IMR-90 (cell line): ENCODE measurements at regions not wholly inside any gene's neighbourhood (a gene's known extent, or its start where the extent isn't known, plus 50 kb on each side); places are given as distances from the start of the nearest gene placed in this dataset.

Experiments used
- ATAC-seq: fragments of 200-7000 bp; cut with Tn5 transposase; 2 replicates; pipeline ENCODE4 v1.9.1; 2020; ENCODE audit warnings: low read depth, mild to moderate bottlenecking, moderate library complexity
- BruUV-seq: library from RNA; stranded (reverse); fragments of 400-500 nt; replicated peaks from 2 replicates; lab custom pipeline; 2021; lab: Mats Ljungman, UMichigan
- CTCF ChIA-PET: fragments of 300-600 bp; formaldehyde crosslinking; extraction: SDS; loops from one replicate; lab custom pipeline; 2021; ENCODE audit warnings: antibody characterized with exemption; lab: Yijun Ruan, JAX
- POLR2A ChIA-PET: fragments of 300-600 bp; sonication (Branson Sonifier 250); formaldehyde crosslinking; loops from one replicate; lab custom pipeline; 2022; ENCODE audit warnings: antibody characterized with exemption; ENCODE audit not compliant: unreplicated experiment; lab: Charles Lee
- DNase-seq: peaks from one replicate; pipeline ENCODE4 v3.0.0; 2013
- H2AFZ ChIP-seq: replicated peaks from 2 replicates; pipeline ENCODE3; 2013; ENCODE audit warnings: low read length, mild to moderate bottlenecking; ENCODE audit not compliant: poor library complexity
- H2AK5ac ChIP-seq: 2 replicates; pipeline ENCODE4 v1.6.1; 2013; ENCODE audit warnings: low read depth, low read length, inconsistent platforms
- H2AK9ac ChIP-seq: replicated peaks from 2 replicates; pipeline ENCODE3; 2013; ENCODE audit warnings: mild to moderate bottlenecking, low read depth, low read length, moderate library complexity; ENCODE audit not compliant: poor library complexity
- H2BK120ac ChIP-seq: 2 replicates; pipeline ENCODE4 v1.6.1; 2013; ENCODE audit warnings: low read depth, low read length, inconsistent platforms
- H2BK15ac ChIP-seq: 3 replicates; pipeline ENCODE4 v1.6.1; 2013; ENCODE audit warnings: low read depth, low read length, inconsistent platforms
- H2BK20ac ChIP-seq: 2 replicates; pipeline ENCODE4 v1.6.1; 2013; ENCODE audit warnings: low read depth, mild to moderate bottlenecking, inconsistent platforms, low read length, moderate library complexity
- H2BK5ac ChIP-seq: 2 replicates; pipeline ENCODE4 v1.6.1; 2013; ENCODE audit warnings: mild to moderate bottlenecking, low read depth, low read length, inconsistent platforms; ENCODE audit not compliant: poor library complexity, severe bottlenecking
- H3K14ac ChIP-seq: replicated peaks from 2 replicates; pipeline ENCODE4 v1.6.1; 2013; ENCODE audit warnings: low read depth, low read length, inconsistent platforms
- H3K18ac ChIP-seq: 2 replicates; pipeline ENCODE4 v1.6.1; 2013; ENCODE audit warnings: low read depth, low read length, control low read depth
- H3K23ac ChIP-seq: 2 replicates; pipeline ENCODE4 v1.6.1; 2013; ENCODE audit warnings: low read depth, low read length, inconsistent platforms
- H3K27ac ChIP-seq: 2 replicates; pipeline ENCODE4 v1.5.1; 2013; ENCODE audit warnings: mild to moderate bottlenecking, control low read depth, low read length; ENCODE audit not compliant: insufficient read depth
- H3K27me3 ChIP-seq: 2 replicates; pipeline ENCODE4 v1.6.1; 2013; ENCODE audit warnings: low read length; ENCODE audit not compliant: control insufficient read depth, insufficient read depth
- H3K36me3 ChIP-seq: 2 replicates; pipeline ENCODE4 v1.6.1; 2013; ENCODE audit warnings: low read length, mixed read lengths; ENCODE audit not compliant: control insufficient read depth, insufficient read depth
- H3K4ac ChIP-seq: 2 replicates; pipeline ENCODE4 v1.6.1; 2013; ENCODE audit warnings: low read depth, low read length, inconsistent platforms
- H3K4me1 ChIP-seq: 2 replicates; pipeline ENCODE4 v1.6.1; 2013; ENCODE audit warnings: low read length, mixed read lengths; ENCODE audit not compliant: control insufficient read depth, insufficient read depth
- H3K4me2 ChIP-seq: 2 replicates; pipeline ENCODE4 v1.6.1; 2013; ENCODE audit warnings: low read depth, mild to moderate bottlenecking, control low read depth, low read length, moderate library complexity
- H3K4me3 ChIP-seq: 2 replicates; pipeline ENCODE4 v1.5.1; 2013; ENCODE audit warnings: low read depth, mild to moderate bottlenecking, control low read depth, low read length, moderate library complexity; ENCODE audit not compliant: insufficient read depth
- H3K56ac ChIP-seq: 2 replicates; pipeline ENCODE4 v1.6.1; 2013; ENCODE audit warnings: low read length, inconsistent platforms; ENCODE audit not compliant: insufficient read depth; ENCODE audit errors: extremely low read depth
- H3K79me1 ChIP-seq, 2 experiments: 2 replicates each; pipeline ENCODE4 v1.6.1; 2013; ENCODE audit warnings: low read length in 2 of 2, inconsistent platforms in 1 of 2, low read depth in 1 of 2
- H3K9ac ChIP-seq: 2 replicates; pipeline ENCODE4 v1.6.1; 2013; ENCODE audit warnings: low read depth, low read length, control low read depth
- H3K9me1 ChIP-seq: 2 replicates; pipeline ENCODE4 v1.6.1; 2013; ENCODE audit warnings: low read length, inconsistent platforms; ENCODE audit not compliant: insufficient read depth
- H3K9me3 ChIP-seq: 2 replicates; pipeline ENCODE4 v1.6.1; 2013; ENCODE audit warnings: low read length; ENCODE audit not compliant: control insufficient read depth, insufficient read depth
- H4K20me1 ChIP-seq: 2 replicates; pipeline ENCODE4 v1.6.1; 2013; ENCODE audit warnings: low read length, inconsistent platforms; ENCODE audit not compliant: insufficient read depth
- H4K5ac ChIP-seq: 2 replicates; pipeline ENCODE4 v1.6.1; 2013; ENCODE audit warnings: mild to moderate bottlenecking, low read depth, low read length, control low read depth
- H4K8ac ChIP-seq, 2 experiments: 2 replicates each; pipeline ENCODE4 v1.6.1; 2013; ENCODE audit warnings: low read depth in 2 of 2, low read length in 2 of 2, control low read depth in 1 of 2, inconsistent platforms in 1 of 2
- H4K91ac ChIP-seq: 2 replicates; pipeline ENCODE4 v1.6.1; 2013; ENCODE audit warnings: low read depth, low read length, inconsistent platforms; ENCODE audit not compliant: insufficient read depth
- CEBPB ChIP-seq: IDR thresholded peaks from 2 replicates; pipeline ENCODE4 v1.6.1; 2012; ENCODE audit warnings: low read depth, low read length, improper control_type of control experiment
- CHD1 ChIP-seq: IDR thresholded peaks from 2 replicates; pipeline ENCODE4 v1.6.1; 2012; ENCODE audit warnings: low read depth, low read length, improper control_type of control experiment
- CTCF ChIP-seq: conservative IDR thresholded peaks from 2 replicates; pipeline ENCODE4 v1.5.1; 2012; ENCODE audit warnings: mild to moderate bottlenecking, low read depth, low read length, improper control_type of control experiment
- MAZ ChIP-seq: IDR thresholded peaks from 2 replicates; pipeline ENCODE4 v1.6.1; 2012; ENCODE audit warnings: low read depth, mild to moderate bottlenecking, low read length, improper control_type of control experiment, moderate library complexity, borderline replicate concordance
- MXI1 ChIP-seq: IDR thresholded peaks from 2 replicates; pipeline ENCODE4 v1.6.1; 2012; ENCODE audit warnings: low read depth, mild to moderate bottlenecking, low read length, moderate library complexity, borderline replicate concordance
- NFE2L2 ChIP-seq: fragments of 150-350 bp; IDR thresholded peaks from 2 replicates; pipeline ENCODE4 v1.6.1; 2016; ENCODE audit warnings: low read depth, mild to moderate bottlenecking, low read length
- POLR2A ChIP-seq: IDR thresholded peaks from 2 replicates; pipeline ENCODE4 v1.6.1; 2012; ENCODE audit warnings: mild to moderate bottlenecking, low read depth, low read length
- RCOR1 ChIP-seq: IDR thresholded peaks from 2 replicates; pipeline ENCODE4 v1.6.1; 2012; ENCODE audit warnings: mild to moderate bottlenecking, low read length, improper control_type of control experiment; ENCODE audit not compliant: insufficient replicate concordance
- RFX5 ChIP-seq: IDR thresholded peaks from 2 replicates; pipeline ENCODE4 v1.8.0; 2012; ENCODE audit warnings: low read depth, mild to moderate bottlenecking, low read length, moderate library complexity
- SMC3 ChIP-seq: fragments of 150-350 bp; IDR thresholded peaks from 2 replicates; pipeline ENCODE4 v1.6.1; 2016; ENCODE audit warnings: low read depth, mild to moderate bottlenecking, antibody characterized with exemption, low read length, moderate library complexity
- USF2 ChIP-seq: fragments of 150-350 bp; IDR thresholded peaks from 2 replicates; pipeline ENCODE4 v1.6.1; 2017; ENCODE audit warnings: mild to moderate bottlenecking, antibody characterized with exemption, low read length, low read depth
- WGBS, 2 experiments: methylation state at CpG; one replicate each; pipeline versions ENCODE4 v1.1.5 to v1.1.7; 2013; ENCODE audit warnings: missing lambda C conversion rate in 2 of 2; ENCODE audit not compliant: insufficient read length in 1 of 2; ENCODE audit errors: extremely low coverage in 2 of 2; 5-methylcytosine and 5-hydroxymethylcytosine counted together
- dilution Hi-C: fragments of 300-500 bp; cut with HindIII; formaldehyde crosslinking; loops from one replicate; pipeline ENCODE4 v1.14.3; 2018; ENCODE audit warnings: low sequenced_read_pairs; ENCODE audit not compliant: unreplicated experiment
- in situ Hi-C: fragments of 300-500 bp; cut with MboI; formaldehyde crosslinking; loops from 3 replicates; pipeline ENCODE4 v1.14.3; 2019; ENCODE audit warnings: low sequenced_read_pairs, inconsistent platforms, mixed read lengths
- intact Hi-C: fragments of 100-400 bp; cut with micrococcal nuclease; formaldehyde crosslinking; loops from 2 replicates; pipeline ENCODE4 v1.10.0; 2022

- in situ Hi-C loops (no loop called here), dilution Hi-C loops (no loop called here), intact Hi-C loops (no loop called here)
- no TSS peak for BruUV-seq
- ChIA-PET CTCF (no interaction called here), POLR2A (no interaction called here)
- H3K4me3 ChIP-seq, result no peak overlapping the region
- H3K14ac ChIP-seq, result no peak overlapping the region
- H3K27me3 ChIP-seq, result no peaks in the 10 kb centered on the region
- ATAC-seq, result no peak
- WGBS, 2 experiments, result 69% methylated on average over 6 of the region's 10 CpGs; no CpG with 5 or more reads in 1 of the 2 experiments
- no peak overlapping the region for H3K27ac ChIP-seq
- DNase-seq, result no peak
- no peak overlapping the region for H4K5ac ChIP-seq
- H2AK5ac ChIP-seq, result no peak overlapping the region
- no peak overlapping the region for H4K91ac ChIP-seq
- H2BK5ac ChIP-seq, result no peak overlapping the region
- H2BK120ac ChIP-seq, result no peak overlapping the region
- H3K23ac ChIP-seq, result no peak overlapping the region
- no peak overlapping the region for H2BK15ac ChIP-seq
- H3K9ac ChIP-seq, result no peak overlapping the region
- no peak overlapping the region for H3K18ac ChIP-seq
- TF ChIP-seq CEBPB, result no peak
- TF ChIP-seq MXI1, result no peak
- TF ChIP-seq CTCF, result no peak
- TF ChIP-seq NFE2L2, result no peak
- TF ChIP-seq CHD1, result no peak
- no peak for TF ChIP-seq USF2
- no peak for TF ChIP-seq SMC3
- no peak for TF ChIP-seq MAZ
- TF ChIP-seq RFX5, result no peak
- TF ChIP-seq RCOR1, result no peak
- TF ChIP-seq POLR2A, result no peak
- no peak overlapping the region for H4K8ac ChIP-seq
- H3K4ac ChIP-seq, result no peak overlapping the region
- H2AFZ ChIP-seq, result no peak overlapping the region
- H4K20me1 ChIP-seq, result no peaks in the 10 kb centered on the region
- H2BK20ac ChIP-seq, result no peak overlapping the region
- H3K79me1 ChIP-seq, result no peaks in the 10 kb centered on the region
- no peak overlapping the region for H3K4me2 ChIP-seq
- H3K9me1 ChIP-seq, result no peaks in the 10 kb centered on the region
- no peaks in the 10 kb centered on the region for H3K36me3 ChIP-seq
- H3K56ac ChIP-seq, result no peak overlapping the region
- H2AK9ac ChIP-seq, result no peak overlapping the region
- H3K9me3 ChIP-seq, result no peaks in the 10 kb centered on the region
- H3K4me1 ChIP-seq, result no peaks in the 10 kb centered on the region
Measured at GRCh38 chr5:158207733-158208132, 348.8 kb upstream of the CLINT1 start.
